WERI-Rb-1 (cell line): ENCODE measurements at regions not wholly inside any gene's neighbourhood (a gene's known extent, or its start where the extent isn't known, plus 50 kb on each side); places are given as distances from the start of the nearest gene placed in this dataset.
A peak's percentile ranks its signal among the peaks of the same experiment; 100 is the strongest.
"Not testable (repeated sequence)": the region's sequence is repeated elsewhere in the genome, so short reads cannot be mapped to it uniquely, and the experiment has no call there.

Experiments used
- DNase-seq: peaks from one replicate; pipeline ENCODE4 v3.0.0-alpha.2; 2020
- H3K27ac ChIP-seq: fragments of 250-450 bp; sonication (Bioruptor Pico); 2 replicates; pipeline ENCODE4 v1.5.1; 2020; ENCODE audit warnings: mild to moderate bottlenecking, moderate library complexity
- H3K27me3 ChIP-seq: fragments of 250-450 bp; sonication (Bioruptor Pico); 2 replicates; pipeline ENCODE4 v1.5.1; 2021; ENCODE audit warnings: mild to moderate bottlenecking, low read depth, moderate library complexity; ENCODE audit not compliant: insufficient read depth, severe bottlenecking
- H3K36me3 ChIP-seq: fragments of 250-450 bp; sonication (Bioruptor Pico); 2 replicates; pipeline ENCODE4 v1.5.1; 2020; ENCODE audit warnings: mild to moderate bottlenecking, moderate library complexity
- H3K4me3 ChIP-seq: 2 replicates; pipeline ENCODE4 v1.5.1; 2011; ENCODE audit warnings: low read depth, mild to moderate bottlenecking, control low read depth, low read length
- H3K9me3 ChIP-seq: fragments of 250-450 bp; sonication (Bioruptor Pico); 2 replicates; pipeline ENCODE4 v1.5.1; 2021; ENCODE audit warnings: mild to moderate bottlenecking, moderate library complexity; ENCODE audit not compliant: severe bottlenecking
- CTCF ChIP-seq: IDR thresholded peaks from 2 replicates; pipeline ENCODE4 v1.5.1; 2011; ENCODE audit warnings: low read depth, mild to moderate bottlenecking, control low read depth, inconsistent platforms, low read length

- Histone ChIP-seq H3K27ac (peak overlapping the region; percentile 24), H3K27me3 (no peaks in the 10 kb centered on the region), H3K9me3 (no peaks in the 10 kb centered on the region), H3K4me3 (no peak overlapping the region), H3K36me3 (no peaks in the 10 kb centered on the region)
- no peak for TF ChIP-seq CTCF
- DNase-seq, result peak; percentile 73
Observed at GRCh38 chr5:34555699-34556508, 100.2 kb upstream of the RAI14 start.

GRCh38 chr5:34556509-34556782 is 99.7 kb upstream of the RAI14 start:
- H3K9me3 ChIP-seq, result peaks cover 3% of the 10 kb centered on the region
- H3K27ac ChIP-seq, result peak overlapping the region; percentile 12; the same call in 1 of the 2 replicates
- H3K36me3 ChIP-seq, result no peaks in the 10 kb centered on the region
- no peak for DNase-seq
- H3K4me3 ChIP-seq, result no peak overlapping the region
- no peaks in the 10 kb centered on the region for H3K27me3 ChIP-seq
- TF ChIP-seq CTCF, result no peak

GRCh38 chr5:34561581-34561980 is 94.5 kb upstream of the RAI14 start:
- H3K27ac ChIP-seq, H3K9me3 ChIP-seq, DNase-seq, H3K27me3 ChIP-seq, H3K36me3 ChIP-seq, H3K4me3 ChIP-seq: not testable (repeated sequence)

- Histone ChIP-seq H3K27me3 (no peaks in the 10 kb centered on the region), H3K9me3 (peaks cover 3% of the 10 kb centered on the region), H3K4me3 (no peak overlapping the region), H3K27ac (no peak overlapping the region), H3K36me3 (no peaks in the 10 kb centered on the region)
- no peak for TF ChIP-seq CTCF
- DNase-seq, result no peak
Observed at GRCh38 chr5:34562791-34563190, 93.3 kb upstream of the RAI14 start.

GRCh38 chr5:34563269-34563668 is 92.9 kb upstream of the RAI14 start:
- no peak for DNase-seq
- H3K27me3 ChIP-seq, result no peaks in the 10 kb centered on the region
- no peaks in the 10 kb centered on the region for H3K36me3 ChIP-seq
- TF ChIP-seq CTCF, result no peak
- no peak overlapping the region for H3K27ac ChIP-seq
- H3K4me3 ChIP-seq, result no peak overlapping the region
- H3K9me3 ChIP-seq, result peaks cover 3% of the 10 kb centered on the region

DNA sequence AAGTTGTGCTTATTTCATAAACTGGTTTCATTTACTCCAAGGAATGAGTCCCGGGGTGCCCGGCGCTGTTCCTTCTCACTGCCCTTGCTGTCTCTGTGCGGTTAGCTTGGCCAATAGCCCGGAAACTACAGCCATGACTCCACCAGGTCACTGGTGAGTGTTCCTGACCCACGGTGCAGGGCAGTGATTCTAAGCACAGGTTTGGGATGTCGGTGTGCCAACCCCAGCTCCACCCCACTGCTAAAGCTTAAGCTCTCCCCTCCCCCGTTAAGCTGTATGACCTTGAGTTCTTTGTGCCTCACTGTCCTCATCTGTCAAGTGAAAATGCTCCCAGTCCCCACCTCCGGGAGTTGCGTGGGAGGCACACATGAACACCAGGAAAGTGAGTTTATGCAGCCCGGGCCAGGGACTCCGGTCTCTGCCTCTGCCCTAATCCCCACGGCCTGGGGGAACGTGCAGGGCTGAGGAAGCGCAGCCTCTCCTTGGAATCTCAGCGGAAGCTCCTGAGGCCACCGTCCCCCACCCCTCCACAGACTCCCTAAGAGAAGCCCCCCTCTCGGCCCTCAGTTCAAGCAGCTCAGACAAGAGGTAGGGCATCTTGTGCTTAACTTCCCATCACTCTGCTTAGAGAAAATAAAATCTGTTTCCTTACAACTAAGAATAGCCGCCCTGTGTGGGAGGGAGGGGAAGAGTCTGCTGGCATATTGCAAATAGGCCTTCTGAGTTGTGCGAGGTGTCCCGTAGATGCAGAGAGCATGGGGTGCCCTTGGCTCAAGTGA is 92.0 kb upstream of the RAI14 start:
- Histone ChIP-seq H3K9me3 (peaks cover 3% of the 10 kb centered on the region), H3K27me3 (no peaks in the 10 kb centered on the region), H3K27ac (peak overlapping the region; percentile 38), H3K4me3 (peak overlapping the region; percentile 29), H3K36me3 (no peaks in the 10 kb centered on the region)
- DNase-seq, result peak; percentile 65
- no peak for TF ChIP-seq CTCF
